Loucy (cell line): ENCODE measurements at regions not wholly inside any gene's neighbourhood (a gene's known extent, or its start where the extent isn't known, plus 50 kb on each side); places are given as distances from the start of the nearest gene placed in this dataset.

Experiments
- H2AFZ ChIP-seq: fragments of 200-600 bp; sonication (generic); 2 replicates; pipeline ENCODE4 v1.6.0; 2016; ENCODE audit warnings: antibody characterized with exemption, mild to moderate bottlenecking, low read length, moderate library complexity
- H3F3A ChIP-seq: fragments of 200-600 bp; 2 replicates; pipeline ENCODE4 v1.6.0; 2016; ENCODE audit warnings: antibody characterized with exemption, low read depth, mild to moderate bottlenecking
- H3K27me3 ChIP-seq: fragments of 200-600 bp; sonication (generic); 2 replicates; pipeline ENCODE4 v1.6.1; 2014; ENCODE audit warnings: low read length, mild to moderate bottlenecking; ENCODE audit not compliant: insufficient read depth, poor library complexity, severe bottlenecking
- H3K36me3 ChIP-seq: fragments of 200-600 bp; sonication (generic); 2 replicates; pipeline ENCODE4 v1.6.1; 2016; ENCODE audit warnings: low read length; ENCODE audit not compliant: insufficient read depth
- H3K4me1 ChIP-seq: fragments of 200-600 bp; sonication (generic); 2 replicates; pipeline ENCODE4 v1.5.1; 2014; ENCODE audit warnings: low read length, mild to moderate bottlenecking; ENCODE audit not compliant: insufficient read depth, poor library complexity, severe bottlenecking
- H3K4me2 ChIP-seq: fragments of 200-600 bp; sonication (generic); 2 replicates; pipeline ENCODE4 v1.6.0; 2014; ENCODE audit warnings: antibody characterized with exemption, low read length, low read depth, mild to moderate bottlenecking; ENCODE audit not compliant: poor library complexity, severe bottlenecking
- H3K4me3 ChIP-seq: fragments of 200-600 bp; sonication (generic); 2 replicates; pipeline ENCODE4 v1.5.1; 2014; ENCODE audit warnings: low read length, mild to moderate bottlenecking, mixed read lengths; ENCODE audit not compliant: poor library complexity, severe bottlenecking
- H3K79me2 ChIP-seq: fragments of 200-600 bp; sonication (generic); 2 replicates; pipeline ENCODE4 v1.6.1; 2014; ENCODE audit warnings: low read length; ENCODE audit not compliant: insufficient read depth
- H3K9ac ChIP-seq: fragments of 200-600 bp; sonication (generic); 2 replicates; pipeline ENCODE4 v1.6.0; 2014; ENCODE audit warnings: mild to moderate bottlenecking, low read depth, low read length, moderate library complexity; ENCODE audit not compliant: poor library complexity, severe bottlenecking
- H3K9me2 ChIP-seq: fragments of 200-600 bp; sonication (generic); replicated peaks from 2 replicates; pipeline ENCODE4 v1.6.1; 2016; ENCODE audit warnings: low read depth, low read length, mixed read lengths
- H3K9me3 ChIP-seq: fragments of 200-600 bp; sonication (generic); 2 replicates; pipeline ENCODE4 v1.6.1; 2014; ENCODE audit warnings: mild to moderate bottlenecking, antibody characterized with exemption, low read length, low read depth; ENCODE audit not compliant: insufficient read depth
- H4K20me1 ChIP-seq: fragments of 200-600 bp; sonication (generic); 2 replicates; pipeline ENCODE4 v1.6.0; 2014; ENCODE audit warnings: antibody characterized with exemption, low read length, mild to moderate bottlenecking; ENCODE audit not compliant: insufficient read depth, poor library complexity, severe bottlenecking
- CTCF ChIP-seq: fragments of 200-600 bp; sonication (generic); conservative IDR thresholded peaks from 2 replicates; pipeline ENCODE4 v1.5.1; 2014; ENCODE audit warnings: mild to moderate bottlenecking, antibody characterized with exemption, low read length
- EZH2phosphoT487 ChIP-seq: fragments of 200-600 bp; IDR thresholded peaks from 2 replicates; pipeline ENCODE4 v1.6.1; 2018; ENCODE audit warnings: antibody characterized with exemption, mild to moderate bottlenecking, moderate library complexity, borderline replicate concordance

- H3K9me3 ChIP-seq: no peaks in the 10 kb centered on the region
- H3K4me2 ChIP-seq: no peak overlapping the region
- no peaks in the 10 kb centered on the region for H3K4me1 ChIP-seq
- no peaks in the 10 kb centered on the region for H3K79me2 ChIP-seq
- no peaks in the 10 kb centered on the region for H3K27me3 ChIP-seq
- H3K4me3 ChIP-seq: no peak overlapping the region
- H3F3A ChIP-seq: no peaks in the 10 kb centered on the region
- no peak overlapping the region for H2AFZ ChIP-seq
- H3K9ac ChIP-seq: no peak overlapping the region
- H4K20me1 ChIP-seq: no peaks in the 10 kb centered on the region
- TF ChIP-seq EZH2phosphoT487 (no peak), CTCF (no peak)
- no peaks in the 10 kb centered on the region for H3K9me2 ChIP-seq
- H3K36me3 ChIP-seq: no peaks in the 10 kb centered on the region
Measured at GRCh38 chr4:127291316-127291715, 341.4 kb upstream of the INTU start.

- H3K9ac ChIP-seq: no peak overlapping the region
- no peak overlapping the region for H3K4me2 ChIP-seq
- TF ChIP-seq CTCF (no peak), EZH2phosphoT487 (no peak)
- H3K36me3 ChIP-seq: no peaks in the 10 kb centered on the region
- H3K4me1 ChIP-seq: no peaks in the 10 kb centered on the region
- no peak overlapping the region for H2AFZ ChIP-seq
- H3F3A ChIP-seq: no peaks in the 10 kb centered on the region
- H3K27me3 ChIP-seq: no peaks in the 10 kb centered on the region
- no peaks in the 10 kb centered on the region for H3K9me3 ChIP-seq
- no peaks in the 10 kb centered on the region for H3K79me2 ChIP-seq
- no peak overlapping the region for H3K4me3 ChIP-seq
- H4K20me1 ChIP-seq: no peaks in the 10 kb centered on the region
- H3K9me2 ChIP-seq: no peaks in the 10 kb centered on the region
Measured at GRCh38 chr4:127293496-127293895, 339.3 kb upstream of the INTU start.

DNA sequence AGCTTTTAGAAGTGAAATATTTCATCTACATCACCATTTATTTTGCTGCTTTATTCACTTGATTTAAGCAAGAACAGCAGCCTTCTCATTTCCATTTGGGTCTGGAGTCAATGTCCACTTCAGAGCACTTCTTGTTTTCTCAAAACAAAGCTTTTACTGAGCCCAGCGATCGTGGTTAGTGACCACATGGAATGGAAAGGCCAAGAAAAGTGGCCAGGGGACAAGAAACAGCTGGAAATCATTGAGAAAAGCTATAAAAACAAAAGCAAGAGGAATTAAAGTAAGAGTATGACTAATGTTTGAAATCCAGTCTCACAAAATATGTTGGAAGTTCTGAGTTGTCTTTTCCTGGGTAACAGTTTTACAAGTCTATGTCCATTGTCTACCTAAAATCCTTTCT is 328.4 kb upstream of the INTU start:
- Histone ChIP-seq H3K4me2 (no peak overlapping the region), H3K9me3 (no peaks in the 10 kb centered on the region), H3K27me3 (no peaks in the 10 kb centered on the region), H4K20me1 (no peaks in the 10 kb centered on the region), H3K9me2 (no peaks in the 10 kb centered on the region), H3K36me3 (no peaks in the 10 kb centered on the region), H3K9ac (no peak overlapping the region), H3K79me2 (no peaks in the 10 kb centered on the region), H3F3A (no peaks in the 10 kb centered on the region), H2AFZ (no peak overlapping the region), H3K4me1 (no peaks in the 10 kb centered on the region), H3K4me3 (no peak overlapping the region)
- no peak for TF ChIP-seq EZH2phosphoT487
- no peak for TF ChIP-seq CTCF
